Tibial artery (tissue), 4 donors: ENCODE measurements at regions not wholly inside any gene's neighbourhood (a gene's known extent, or its start where the extent isn't known, plus 50 kb on each side); places are given as distances from the start of the nearest gene placed in this dataset.
A peak's percentile ranks its signal among the peaks of the same experiment; 100 is the strongest.

Experiments used
- DNase-seq, 2 donors: peaks; one replicate each; pipeline ENCODE4 v3.0.0-alpha.2; 2019
- H3K27ac ChIP-seq, 2 donors: fragments of 200-600 bp; sonication (generic) in 1 of 2; 1 replicate in 1 of 2; 2 replicates in 1 of 2; pipeline ENCODE4 v1.5.1; 2018 to 2019; ENCODE audit warnings: mild to moderate bottlenecking in 1 of 2
- H3K27me3 ChIP-seq, 2 donors: fragments of 200-600 bp; sonication (generic) in 1 of 2; one replicate each; pipeline versions ENCODE4 v1.5.1 to v1.6.0; 2016 to 2019
- H3K36me3 ChIP-seq, 3 donors: fragments of 200-600 bp; sonication (generic) in 2 of 3; one replicate each; pipeline ENCODE4 v1.5.1; 2016 to 2019; ENCODE audit warnings: mild to moderate bottlenecking in 2 of 3
- H3K4me1 ChIP-seq, 4 donors: fragments of 200-600 bp; sonication (generic) in 2 of 4; 1 replicate in 3 of 4; 2 replicates in 1 of 4; pipeline ENCODE4 v1.5.1; 2016 to 2019
- H3K4me3 ChIP-seq, 2 donors: fragments of 200-600 bp; sonication (generic) in 1 of 2; 1 replicate in 1 of 2; 2 replicates in 1 of 2; pipeline ENCODE4 v1.5.1; 2018 to 2019; ENCODE audit warnings: mild to moderate bottlenecking in 2 of 2
- H3K9me3 ChIP-seq, 3 donors: fragments of 200-600 bp; sonication (generic) in 1 of 3; one replicate each; pipeline ENCODE4 v1.5.1; 2016 to 2019
- CTCF ChIP-seq, 2 experiments: fragments of 200-600 bp in 1 of 2; fragments of 450-650 bp in 1 of 2; IDR thresholded peaks; one replicate each; pipeline ENCODE4 v1.5.1; 2017 to 2019; ENCODE audit warnings: antibody characterized with exemption in 2 of 2, mild to moderate bottlenecking in 1 of 2, moderate library complexity in 1 of 2
- intact Hi-C: fragments of 100-400 bp; cut with DNase I; formaldehyde crosslinking; loops from one replicate; pipeline ENCODE4 v1.15.0; 2023; ENCODE audit warnings: low total_unique reads

GRCh38 chr4:35167385-35167784 lies 1076.9 kb downstream of the ARAP2 start:
- Histone ChIP-seq H3K27ac (no peak overlapping the region), H3K27me3 (no peaks in the 10 kb centered on the region), H3K36me3 (no peaks in the 10 kb centered on the region), H3K4me1 (no peaks in the 10 kb centered on the region), H3K4me3 (no peak overlapping the region), H3K9me3 (no peaks in the 10 kb centered on the region)
- no peak for DNase-seq
- TF ChIP-seq CTCF (IDR thresholded peaks at IDR 0.05): no peak
- intact Hi-C loops: no loop called here

GRCh38 chr4:35175487-35175886 lies 1068.8 kb downstream of the ARAP2 start:
- H3K36me3 ChIP-seq: no peaks in the 10 kb centered on the region
- TF ChIP-seq CTCF (IDR thresholded peaks at IDR 0.05): no peak
- no peaks in the 10 kb centered on the region for H3K4me1 ChIP-seq
- no peaks in the 10 kb centered on the region for H3K27me3 ChIP-seq
- no peak overlapping the region for H3K27ac ChIP-seq
- no peak overlapping the region for H3K4me3 ChIP-seq
- intact Hi-C loops: no loop called here
- H3K9me3 ChIP-seq: no peaks in the 10 kb centered on the region
- no peak for DNase-seq

- Histone ChIP-seq H3K36me3 (no peaks in the 10 kb centered on the region), H3K27ac (no peak overlapping the region), H3K27me3 (no peaks in the 10 kb centered on the region), H3K4me3 (no peak overlapping the region), H3K9me3 (no peaks in the 10 kb centered on the region), H3K4me1 (no peaks in the 10 kb centered on the region)
- no peak for DNase-seq
- intact Hi-C loops: no loop called here
- no peak for TF ChIP-seq CTCF (IDR thresholded peaks at IDR 0.05)
Observed at GRCh38 chr4:35175894-35176293, 1068.4 kb downstream of the ARAP2 start.

GRCh38 chr4:35182451-35182850 lies 1061.9 kb downstream of the ARAP2 start:
- Histone ChIP-seq H3K27ac (no peak overlapping the region), H3K4me3 (no peak overlapping the region), H3K9me3 (no peaks in the 10 kb centered on the region), H3K4me1 (no peaks in the 10 kb centered on the region), H3K27me3 (no peaks in the 10 kb centered on the region), H3K36me3 (no peaks in the 10 kb centered on the region)
- peak in 1 of 2 donors; percentile 60 for DNase-seq
- TF ChIP-seq CTCF (IDR thresholded peaks at IDR 0.05): no peak
- intact Hi-C loops: no loop called here

GRCh38 chr4:35189988-35190613 lies 1054.2 kb downstream of the ARAP2 start:
- Histone ChIP-seq H3K4me1 (no peaks in the 10 kb centered on the region), H3K27me3 (no peaks in the 10 kb centered on the region), H3K36me3 (no peaks in the 10 kb centered on the region), H3K4me3 (no peak overlapping the region), H3K27ac (no peak overlapping the region), H3K9me3 (no peaks in the 10 kb centered on the region)
- DNase-seq: no peak
- intact Hi-C loops: no loop called here
- TF ChIP-seq CTCF (IDR thresholded peaks at IDR 0.05): no peak

- H3K9me3 ChIP-seq: peaks cover 0 to 5% (median 0%) of the 10 kb centered on the region in 3 donors
- no peaks in the 10 kb centered on the region for H3K4me1 ChIP-seq
- intact Hi-C loops: no loop called here
- H3K4me3 ChIP-seq: no peak overlapping the region
- no peak overlapping the region for H3K27ac ChIP-seq
- no peak for TF ChIP-seq CTCF (IDR thresholded peaks at IDR 0.05)
- no peaks in the 10 kb centered on the region for H3K27me3 ChIP-seq
- H3K36me3 ChIP-seq: no peaks in the 10 kb centered on the region
- no peak for DNase-seq
Observed at GRCh38 chr4:35201403-35201802, 1042.9 kb downstream of the ARAP2 start.
